CD4-positive, alpha-beta T cell treated with Interleukin-17A for 4 hours (primary cell): ENCODE measurements at regions not wholly inside any gene's neighbourhood (a gene's known extent, or its start where the extent isn't known, plus 50 kb on each side); places are given as distances from the start of the nearest gene placed in this dataset.

Source experiments
- DNase-seq: peaks from one replicate; pipeline ENCODE4 v3.0.0-alpha.2; 2020; ENCODE audit warnings: mixed read lengths

GRCh38 chr15:35871812-35872211 is 325.8 kb upstream of the DPH6 start:
- no peak for DNase-seq

GRCh38 chr15:35872577-35872976 is 326.6 kb upstream of the DPH6 start:
- no peak for DNase-seq

- no peak for DNase-seq
These were observed 328.4 kb upstream of the DPH6 start for GRCh38 chr15:35874260-35874905.

- DNase-seq = no peak
These were observed 330.8 kb upstream of the DPH6 start for GRCh38 chr15:35876762-35877161.

- DNase-seq = no peak
These were observed 334.9 kb upstream of the DPH6 start for GRCh38 chr15:35880896-35881295.

- DNase-seq = no peak
These were observed 339.9 kb upstream of the DPH6 start for GRCh38 chr15:35885870-35886269.

- DNase-seq = no peak
These were observed 340.8 kb upstream of the DPH6 start for GRCh38 chr15:35886765-35887164.

- DNase-seq = no peak
These were observed 342.9 kb upstream of the DPH6 start for GRCh38 chr15:35888815-35889214.

- DNase-seq = no peak
These were observed 361.5 kb upstream of the DPH6 start for GRCh38 chr15:35907511-35907910.

- DNase-seq = no peak
These were observed 363.4 kb upstream of the DPH6 start for GRCh38 chr15:35909414-35909813.

GRCh38 chr15:35910227-35910626 is 364.3 kb upstream of the DPH6 start:
- DNase-seq = no peak

GRCh38 chr15:35911052-35911777 is 365.2 kb upstream of the DPH6 start:
- no peak for DNase-seq

GRCh38 chr15:35912196-35912595 is 366.2 kb upstream of the DPH6 start:
- DNase-seq = no peak

GRCh38 chr15:35914573-35914972 is 368.6 kb upstream of the DPH6 start:
- no peak for DNase-seq

- no peak for DNase-seq
These were observed 375.1 kb upstream of the DPH6 start for GRCh38 chr15:35921046-35921445.

GRCh38 chr15:35925275-35926006 is 379.5 kb upstream of the DPH6 start:
- no peak for DNase-seq

GRCh38 chr15:35926007-35926380 is 380.0 kb upstream of the DPH6 start:
- DNase-seq = no peak

- DNase-seq = no peak
These were observed 382.9 kb upstream of the DPH6 start for GRCh38 chr15:35928847-35929246.

GRCh38 chr15:35929740-35930444 is 383.9 kb upstream of the DPH6 start:
- DNase-seq = no peak

- no peak for DNase-seq
These were observed 385.9 kb upstream of the DPH6 start for GRCh38 chr15:35931799-35932341.

GRCh38 chr15:35932531-35932930 is 386.6 kb upstream of the DPH6 start:
- DNase-seq = no peak

- no peak for DNase-seq
These were observed 387.6 kb upstream of the DPH6 start for GRCh38 chr15:35933531-35933930.

- no peak for DNase-seq
These were observed 388.6 kb upstream of the DPH6 start for GRCh38 chr15:35934383-35935049.
